LNCAP (cell line): ENCODE measurements at regions not wholly inside any gene's neighbourhood (a gene's known extent, or its start where the extent isn't known, plus 50 kb on each side); places are given as distances from the start of the nearest gene placed in this dataset.
A peak's percentile ranks its signal among the peaks of the same experiment; 100 is the strongest.

Experiments
- CTCF ChIP-seq: fragments of 450-650 bp; IDR thresholded peaks from 2 replicates; pipeline ENCODE4 v1.5.1; 2017; ENCODE audit warnings: mild to moderate bottlenecking

- no peak for TF ChIP-seq CTCF
Measured at GRCh38 chr3:157759311-157759710, 256.1 kb upstream of the VEPH1 start.

- peak; percentile 29; the same call in 1 of the 2 replicates for TF ChIP-seq CTCF
Measured at GRCh38 chr3:157755233-157755632, 252.0 kb upstream of the VEPH1 start.

GRCh38 chr3:157754451-157754850 is 251.2 kb upstream of the VEPH1 start:
- TF ChIP-seq CTCF = no peak

- TF ChIP-seq CTCF = no peak
Measured at GRCh38 chr3:157753787-157754136, 250.5 kb upstream of the VEPH1 start.

GRCh38 chr3:157752956-157753786 is 250.0 kb upstream of the VEPH1 start:
- no peak for TF ChIP-seq CTCF

GRCh38 chr3:157752554-157752953 is 249.3 kb upstream of the VEPH1 start:
- no peak for TF ChIP-seq CTCF

GRCh38 chr3:157751386-157751785 is 248.2 kb upstream of the VEPH1 start:
- TF ChIP-seq CTCF = no peak

GRCh38 chr3:157746391-157746790 is 243.2 kb upstream of the VEPH1 start:
- TF ChIP-seq CTCF = no peak
